Tibial nerve (tissue), 3 donors: ENCODE measurements at regions not wholly inside any gene's neighbourhood (a gene's known extent, or its start where the extent isn't known, plus 50 kb on each side); places are given as distances from the start of the nearest gene placed in this dataset.

Experiments
- CTCF ChIP-seq, 5 experiments: fragments of 200-600 bp in 3 of 5; fragments of 450-650 bp in 2 of 5; sonication (generic) in 3 of 5; IDR thresholded peaks; one replicate each; pipeline ENCODE4 v1.5.1; 2016 to 2019; ENCODE audit warnings: antibody characterized with exemption in 5 of 5, mild to moderate bottlenecking in 3 of 5, moderate library complexity in 2 of 5
- POLR2A ChIP-seq, 2 donors: fragments of 450-650 bp; IDR thresholded peaks; one replicate each; pipeline ENCODE4 v1.6.1; 2017; ENCODE audit warnings: antibody characterized with exemption in 2 of 2, mild to moderate bottlenecking in 2 of 2, moderate library complexity in 2 of 2

- TF ChIP-seq CTCF (IDR thresholded peaks at IDR 0.05): no peak
- TF ChIP-seq POLR2A (IDR thresholded peaks at IDR 0.05): no peak
Observed at GRCh38 chr1:206420471-206420870, 49.8 kb upstream of the IKBKE start.
